HG02943 (cell line): ENCODE measurements at regions not wholly inside any gene's neighbourhood (a gene's known extent, or its start where the extent isn't known, plus 50 kb on each side); places are given as distances from the start of the nearest gene placed in this dataset.
"Not testable (repeated sequence)": the region's sequence is repeated elsewhere in the genome, so short reads cannot be mapped to it uniquely, and the experiment has no call there.

Experiments used
- ATAC-seq: cut with Tn5 transposase; IDR thresholded peaks from one replicate; pipeline ENCODE4 v1.9.1; 2021; ENCODE audit warnings: mild to moderate bottlenecking, low read depth, moderate library complexity; ENCODE audit not compliant: unreplicated experiment

DNA sequence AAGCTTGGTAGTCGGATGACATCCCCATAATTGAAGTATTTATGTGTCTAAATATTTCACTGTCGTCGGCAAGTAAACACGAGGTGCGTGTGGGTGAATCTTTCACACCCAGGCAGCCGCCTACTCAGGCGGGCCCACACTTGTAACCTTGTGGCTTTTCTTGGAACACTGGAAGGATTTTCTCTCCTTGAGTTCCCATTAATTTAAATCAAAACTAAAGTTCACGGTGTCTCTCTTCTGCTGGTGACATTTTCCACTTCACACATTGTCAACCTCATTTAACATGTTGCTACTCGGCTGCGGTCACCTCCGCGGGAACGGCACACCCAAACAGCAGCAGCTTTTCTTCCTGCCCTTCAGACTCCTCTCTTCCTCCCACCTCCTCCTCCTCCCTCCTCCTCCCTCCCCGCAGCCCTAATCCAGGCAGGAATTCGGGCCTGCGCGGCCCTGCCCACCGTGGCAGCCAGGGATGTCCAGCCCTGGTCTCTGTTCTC is 336.6 kb downstream of the QKI start:
- ATAC-seq: no peak

- ATAC-seq: no peak
Measured at GRCh38 chr6:163750431-163751031, 336.0 kb downstream of the QKI start.

GRCh38 chr6:163748886-163749285 is 334.4 kb downstream of the QKI start:
- no peak for ATAC-seq

GRCh38 chr6:163748036-163748435 is 333.5 kb downstream of the QKI start:
- ATAC-seq: no peak

- not testable (repeated sequence) for ATAC-seq
Measured at GRCh38 chr6:163747058-163747457, 332.5 kb downstream of the QKI start.

DNA sequence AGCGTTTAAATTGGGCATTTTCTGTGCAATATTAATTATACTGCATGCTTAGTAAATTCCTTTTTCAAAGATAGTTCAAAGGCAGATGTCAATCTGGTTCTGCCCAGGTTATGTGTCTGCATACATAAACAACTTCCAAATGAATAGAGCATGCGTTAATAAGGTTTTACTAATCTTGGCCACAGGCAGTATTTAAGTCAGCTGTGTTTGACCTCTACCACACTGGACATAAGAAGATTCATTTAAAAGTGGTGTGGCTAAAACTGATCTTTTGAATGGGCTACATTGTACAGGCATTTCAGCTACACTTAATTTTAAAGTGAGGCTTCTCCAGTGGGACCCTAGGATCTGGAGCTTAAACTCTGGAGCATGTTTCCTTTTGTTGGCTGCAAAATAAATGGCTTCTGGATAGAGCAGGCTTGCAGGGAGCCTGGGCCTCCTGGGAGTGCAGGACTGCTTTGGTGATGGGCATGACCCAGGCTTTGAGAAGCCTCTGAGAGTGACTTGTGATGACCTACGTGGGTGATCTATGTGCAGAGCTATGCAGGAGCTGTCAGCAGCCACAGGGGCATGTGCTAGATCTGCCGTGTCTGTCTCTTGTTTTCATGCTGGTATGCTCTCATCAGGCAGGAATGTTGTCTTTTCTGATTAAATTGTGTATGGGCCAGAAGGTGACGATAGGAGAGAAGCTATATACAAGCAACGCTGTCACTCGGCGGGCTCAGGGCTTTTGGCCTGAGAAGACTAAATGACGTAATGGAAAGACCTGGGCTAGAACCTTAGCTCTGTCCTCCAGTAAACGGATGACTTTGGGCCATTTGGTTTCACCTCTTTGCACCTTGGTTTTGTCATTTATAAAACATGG is 331.2 kb downstream of the QKI start:
- no peak for ATAC-seq

DNA sequence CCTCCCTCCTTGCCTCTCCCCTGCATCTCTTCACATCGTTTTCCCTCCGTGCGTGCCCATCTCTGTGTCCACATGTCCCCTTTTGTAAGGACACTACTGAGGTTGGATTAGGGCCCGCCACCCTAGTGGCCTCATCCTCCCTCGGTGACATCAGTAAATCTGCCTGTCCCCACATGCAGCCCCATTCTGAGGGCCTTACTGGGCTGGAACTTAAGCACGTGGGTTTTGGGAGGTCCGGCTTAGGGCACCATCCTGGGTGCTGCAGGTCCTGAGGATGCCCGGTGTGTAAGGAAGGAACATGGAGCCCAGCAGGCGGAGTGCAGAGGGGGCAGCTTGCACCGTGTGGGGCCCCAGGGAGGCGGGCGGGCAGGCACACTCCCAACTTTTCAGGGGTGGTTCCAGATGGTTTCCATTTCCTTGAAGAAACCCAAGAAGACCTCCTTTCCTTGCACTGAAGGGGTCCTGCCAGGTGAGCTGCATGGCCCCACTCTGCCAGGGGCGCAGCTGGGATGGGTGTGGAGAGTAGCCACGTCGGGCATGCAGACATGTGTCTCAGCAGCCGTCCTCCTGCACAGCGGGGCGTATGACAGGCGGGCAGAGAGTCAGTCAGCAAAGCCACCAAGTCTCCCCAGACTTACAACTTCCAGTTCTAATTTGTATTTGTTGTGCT is 329.9 kb downstream of the QKI start:
- ATAC-seq: no peak

- no peak for ATAC-seq
Measured at GRCh38 chr6:163743796-163744195, 329.3 kb downstream of the QKI start.

GRCh38 chr6:163741743-163742363 is 327.3 kb downstream of the QKI start:
- no peak for ATAC-seq

GRCh38 chr6:163741342-163741741 is 326.8 kb downstream of the QKI start:
- ATAC-seq: no peak

DNA sequence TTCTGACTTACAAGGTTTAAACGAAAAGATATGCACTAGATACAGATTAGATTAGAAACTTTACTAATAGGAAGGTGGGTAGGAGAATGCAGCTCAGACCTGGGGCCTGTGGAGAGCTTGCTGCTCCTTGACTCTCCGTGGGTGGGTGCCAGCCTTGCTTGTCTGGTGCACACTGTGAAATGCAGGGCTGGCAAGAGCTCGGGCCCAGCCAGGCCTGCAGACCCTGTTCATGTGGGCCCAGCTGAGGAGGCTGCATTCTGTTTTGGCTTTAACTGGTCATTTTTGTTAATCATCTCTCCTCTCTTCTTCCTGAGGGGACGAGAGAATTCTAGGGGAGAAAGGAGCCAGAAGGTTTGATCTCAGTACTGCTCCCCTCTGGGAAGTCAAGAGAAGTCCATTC is 325.4 kb downstream of the QKI start:
- ATAC-seq: no peak

- no peak for ATAC-seq
Measured at GRCh38 chr6:163739408-163739725, 324.8 kb downstream of the QKI start.

DNA sequence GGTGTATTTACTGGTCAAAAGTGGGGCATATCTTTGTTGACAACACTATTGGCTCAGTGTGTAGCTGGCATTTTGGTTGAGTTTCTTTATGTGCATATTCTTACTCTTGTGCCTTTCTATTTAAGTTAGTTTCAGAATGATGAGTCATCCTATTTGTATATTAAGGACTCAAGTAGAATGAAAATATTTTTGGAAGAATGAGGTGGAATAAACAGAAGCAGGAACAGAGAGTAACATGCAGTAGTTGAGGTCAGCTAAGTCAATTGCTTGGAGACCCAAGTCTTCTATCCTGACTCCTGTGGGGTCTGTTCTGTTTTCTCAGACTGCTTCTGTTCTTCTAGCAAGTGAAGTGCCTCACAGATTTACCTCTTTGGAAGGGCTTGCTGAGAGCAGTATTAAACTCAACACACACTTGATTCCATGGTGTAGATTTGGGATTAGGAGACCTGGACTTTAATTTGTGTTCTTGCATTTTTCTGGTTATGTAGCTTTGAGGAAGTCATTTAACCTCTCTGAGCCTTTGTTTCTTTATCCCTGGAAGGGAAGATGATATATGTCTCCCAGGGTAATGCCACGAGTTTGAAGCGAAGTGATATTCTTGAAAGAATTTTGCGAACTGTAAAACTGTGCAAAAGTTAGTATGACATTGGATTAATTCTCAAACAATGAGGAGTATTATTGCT is 324.3 kb downstream of the QKI start:
- ATAC-seq: no peak

DNA sequence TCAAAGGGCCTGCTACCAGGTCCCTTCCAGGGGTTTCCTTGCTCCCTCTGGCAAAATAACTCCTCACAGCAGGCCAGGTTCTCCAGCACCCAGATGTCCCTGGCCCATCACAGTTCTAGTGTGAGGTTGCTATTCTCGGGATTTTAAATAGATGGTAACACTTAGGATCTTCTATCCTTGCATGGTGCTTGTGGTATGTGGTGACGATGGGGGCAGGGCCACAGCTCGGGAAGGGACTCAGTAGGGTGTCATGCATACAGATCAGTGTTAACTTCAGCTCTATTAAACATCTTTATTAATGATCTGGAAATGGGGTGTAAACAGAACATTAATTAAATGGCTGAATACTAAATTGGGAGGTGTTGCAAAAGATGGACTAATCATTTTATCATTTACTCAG is 323.8 kb downstream of the QKI start:
- no peak for ATAC-seq

GRCh38 chr6:163735076-163735475 is 320.6 kb downstream of the QKI start:
- no peak for ATAC-seq

DNA sequence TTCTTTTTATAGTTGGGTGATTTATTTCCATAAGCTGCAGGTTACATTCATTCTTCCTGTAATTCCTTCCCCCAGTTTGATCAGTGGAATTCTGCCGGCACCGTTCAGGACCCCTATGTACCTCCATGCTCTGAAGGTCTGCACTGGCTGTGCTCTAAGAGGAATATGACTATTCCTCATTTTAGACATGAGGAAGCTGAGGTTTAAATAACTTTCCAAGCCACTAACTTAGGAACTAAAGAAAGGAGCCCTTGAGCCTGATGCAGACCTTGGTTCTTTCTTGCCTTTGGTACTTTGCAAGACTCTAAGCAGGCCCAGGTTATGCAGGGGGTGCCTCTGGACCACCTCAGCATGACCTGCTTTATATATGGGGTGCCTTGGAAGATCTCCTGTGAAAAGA is 318.5 kb downstream of the QKI start:
- no peak for ATAC-seq

DNA sequence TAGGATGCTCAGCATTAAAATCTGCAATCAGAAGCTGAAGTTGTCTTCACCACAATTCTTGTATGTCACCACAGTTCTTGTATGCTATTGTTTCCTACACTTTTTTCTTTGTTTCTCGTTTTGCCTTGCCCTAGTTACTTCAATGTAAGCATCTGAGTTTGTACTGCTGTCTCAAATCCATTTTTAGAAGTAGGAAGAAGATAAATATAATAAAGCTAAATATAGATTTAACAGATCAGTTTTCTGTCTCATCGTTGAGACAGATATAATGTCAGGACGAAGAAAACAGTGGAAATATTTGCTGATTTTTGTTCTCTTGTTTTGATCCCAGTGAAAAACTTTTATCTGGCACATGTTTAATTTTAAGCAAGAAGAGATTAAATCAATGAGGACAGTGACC is 318.0 kb downstream of the QKI start:
- no peak for ATAC-seq

DNA sequence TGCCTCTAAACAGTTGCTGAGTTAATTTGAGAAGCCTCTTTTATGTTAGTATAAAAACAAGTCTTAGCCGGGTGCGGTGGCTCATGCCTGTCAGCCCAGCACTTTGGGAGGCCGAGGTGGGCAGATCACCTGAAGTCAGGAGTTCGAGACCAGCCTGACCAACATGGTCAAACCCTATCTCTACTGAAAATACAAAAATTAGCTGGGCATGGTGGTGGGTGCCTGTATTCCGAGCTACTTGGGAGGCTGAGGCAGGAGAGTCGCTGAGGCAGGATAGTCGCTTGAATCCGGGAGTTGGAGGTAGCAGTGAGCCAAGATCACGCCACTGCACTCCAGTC is 317.5 kb downstream of the QKI start:
- not testable (repeated sequence) for ATAC-seq

- no peak for ATAC-seq
Measured at GRCh38 chr6:163731215-163732013, 316.9 kb downstream of the QKI start.
